CD4-positive, CD25-positive, alpha-beta regulatory T cell (primary cell): ENCODE measurements at regions not wholly inside any gene's neighbourhood (a gene's known extent, or its start where the extent isn't known, plus 50 kb on each side); places are given as distances from the start of the nearest gene placed in this dataset.

Experiments used
- ATAC-seq, 2 donors: fragments of 150-1000 bp; cut with Tn5 transposase; one replicate each; pipeline ENCODE4 v1.10.0; 2021; ENCODE audit warnings: low read depth in 2 of 2, moderate number of reproducible peaks in 2 of 2, moderate library complexity in 1 of 2
- DNase-seq, 3 donors: peaks; one replicate each; pipeline versions ENCODE4 v3.0.0 to v3.0.0-alpha.2; 2012 to 2022; ENCODE audit warnings: mixed read lengths in 1 of 3
- H3K27ac ChIP-seq: one replicate; pipeline ENCODE4 v1.7.0; 2013; ENCODE audit warnings: mild to moderate bottlenecking, low read length; ENCODE audit not compliant: insufficient read depth, poor library complexity, severe bottlenecking
- H3K27me3 ChIP-seq: one replicate; pipeline ENCODE4 v1.7.0; 2013; ENCODE audit warnings: low read length; ENCODE audit not compliant: control insufficient read depth, insufficient read depth
- H3K36me3 ChIP-seq: one replicate; pipeline ENCODE4 v1.7.0; 2013; ENCODE audit warnings: mild to moderate bottlenecking, low read length, moderate library complexity; ENCODE audit not compliant: control insufficient read depth, insufficient read depth
- H3K4me1 ChIP-seq: 2 replicates; pipeline ENCODE4 v1.7.0; 2013; ENCODE audit warnings: mild to moderate bottlenecking, low read length; ENCODE audit not compliant: insufficient read depth, control insufficient read depth, poor library complexity, severe bottlenecking
- H3K4me3 ChIP-seq: one replicate; pipeline ENCODE4 v1.7.0; 2013; ENCODE audit warnings: low read depth, mild to moderate bottlenecking, low read length, moderate library complexity
- H3K9me3 ChIP-seq, 2 experiments: 1 replicate in 1 of 2; 2 replicates in 1 of 2; pipeline ENCODE4 v1.7.0; 2013; ENCODE audit warnings: low read length in 2 of 2, mild to moderate bottlenecking in 1 of 2, moderate library complexity in 1 of 2; ENCODE audit not compliant: control insufficient read depth in 2 of 2
- H3K27ac Mint-ChIP-seq, 3 donors: one replicate each; pipeline ENCODE4 v1.8.0; 2020 to 2022; ENCODE audit warnings: mild to moderate bottlenecking in 3 of 3, mixed read lengths in 3 of 3, moderate library complexity in 2 of 3
- H3K27me3 Mint-ChIP-seq: one replicate; pipeline ENCODE4 v1.8.0; 2022; ENCODE audit warnings: mild to moderate bottlenecking, mixed read lengths
- H3K36me3 Mint-ChIP-seq: one replicate; pipeline ENCODE4 v1.8.0; 2020; ENCODE audit warnings: mixed read lengths
- H3K4me1 Mint-ChIP-seq, 4 donors: one replicate each; pipeline ENCODE4 v1.8.0; 2020 to 2022; ENCODE audit warnings: mixed read lengths in 4 of 4, mild to moderate bottlenecking in 1 of 4
- H3K4me3 Mint-ChIP-seq, 4 donors: one replicate each; pipeline ENCODE4 v1.8.0; 2020 to 2022; ENCODE audit warnings: mild to moderate bottlenecking in 4 of 4, mixed read lengths in 4 of 4, moderate library complexity in 3 of 4
- H3K9me3 Mint-ChIP-seq, 7 donors: one replicate each; pipeline ENCODE4 v1.8.0; 2020 to 2022; ENCODE audit warnings: mixed read lengths in 7 of 7, mild to moderate bottlenecking in 3 of 7, moderate library complexity in 2 of 7

DNA sequence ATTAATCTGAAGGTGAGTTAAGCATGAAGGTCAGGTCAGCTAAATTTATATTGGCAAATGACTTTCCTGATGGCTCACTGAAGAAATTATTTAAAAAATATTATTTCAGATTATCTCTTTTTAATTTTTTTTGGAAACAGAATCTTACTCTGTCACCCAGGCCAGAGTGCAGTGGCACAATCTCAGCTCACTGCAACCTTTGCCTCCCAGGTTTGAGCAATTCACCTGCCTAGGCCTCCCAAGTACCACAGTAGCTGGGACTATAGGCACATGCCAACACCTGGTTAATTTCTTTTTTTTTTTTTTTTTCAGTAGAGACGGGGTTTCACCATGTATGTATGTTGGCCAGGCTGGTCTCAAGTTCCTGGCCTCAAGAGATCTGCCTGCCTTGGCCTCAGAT is 976.7 kb downstream of the TTLL7 start:
- H3K4me3 Mint-ChIP-seq: no peak overlapping the region
- no peaks in the 10 kb centered on the region for H3K36me3 ChIP-seq
- H3K27ac ChIP-seq: no peak overlapping the region
- DNase-seq: no peak
- H3K4me1 Mint-ChIP-seq: no peaks in the 10 kb centered on the region
- no peaks in the 10 kb centered on the region for H3K27me3 Mint-ChIP-seq
- no peaks in the 10 kb centered on the region for H3K36me3 Mint-ChIP-seq
- no peak for ATAC-seq
- H3K9me3 ChIP-seq: no peaks in the 10 kb centered on the region
- no peaks in the 10 kb centered on the region for H3K27me3 ChIP-seq
- H3K9me3 Mint-ChIP-seq: peaks cover 0 to 25% (median 5%) of the 10 kb centered on the region in 7 donors
- H3K4me1 ChIP-seq: no peaks in the 10 kb centered on the region
- no peak overlapping the region for H3K4me3 ChIP-seq
- no peak overlapping the region for H3K27ac Mint-ChIP-seq

- Mint-ChIP-seq H3K4me1 (no peaks in the 10 kb centered on the region), H3K4me3 (no peak overlapping the region), H3K36me3 (no peaks in the 10 kb centered on the region), H3K27ac (no peak overlapping the region), H3K9me3 (peaks cover 0 to 16% (median 5%) of the 10 kb centered on the region in 7 donors), H3K27me3 (no peaks in the 10 kb centered on the region)
- H3K4me3 ChIP-seq: no peak overlapping the region
- H3K9me3 ChIP-seq: no peaks in the 10 kb centered on the region
- no peaks in the 10 kb centered on the region for H3K27me3 ChIP-seq
- ATAC-seq (no peak), DNase-seq (no peak)
- H3K27ac ChIP-seq: no peak overlapping the region
- no peaks in the 10 kb centered on the region for H3K36me3 ChIP-seq
- no peaks in the 10 kb centered on the region for H3K4me1 ChIP-seq
Observed at GRCh38 chr1:83017701-83018100, 981.2 kb downstream of the TTLL7 start.

GRCh38 chr1:83017276-83017675 is 981.7 kb downstream of the TTLL7 start:
- no peak for DNase-seq
- no peaks in the 10 kb centered on the region for H3K9me3 ChIP-seq
- H3K4me1 Mint-ChIP-seq: no peaks in the 10 kb centered on the region

GRCh38 chr1:83016354-83016849 is 982.5 kb downstream of the TTLL7 start:
- H3K36me3 ChIP-seq: no peaks in the 10 kb centered on the region
- H3K27ac ChIP-seq: no peak overlapping the region
- no peaks in the 10 kb centered on the region for H3K4me1 ChIP-seq
- H3K27me3 ChIP-seq: no peaks in the 10 kb centered on the region
- no peak overlapping the region for H3K4me3 ChIP-seq
- Mint-ChIP-seq H3K36me3 (no peaks in the 10 kb centered on the region), H3K4me1 (no peaks in the 10 kb centered on the region), H3K27me3 (no peaks in the 10 kb centered on the region), H3K9me3 (peaks cover 0 to 16% (median 5%) of the 10 kb centered on the region in 7 donors), H3K27ac (no peak overlapping the region), H3K4me3 (no peak overlapping the region)
- no peak for DNase-seq
- no peaks in the 10 kb centered on the region for H3K9me3 ChIP-seq
- ATAC-seq: no peak

More at GRCh38 chr1:83017276-83017675, 981.7 kb downstream of the TTLL7 start:
- no peak overlapping the region for H3K4me3 ChIP-seq
- Mint-ChIP-seq H3K27me3 (no peaks in the 10 kb centered on the region), H3K36me3 (no peaks in the 10 kb centered on the region), H3K4me3 (no peak overlapping the region), H3K27ac (no peak overlapping the region), H3K9me3 (peaks cover 0 to 16% (median 5%) of the 10 kb centered on the region in 7 donors)
- no peak for ATAC-seq
- no peaks in the 10 kb centered on the region for H3K27me3 ChIP-seq
- no peaks in the 10 kb centered on the region for H3K4me1 ChIP-seq
- no peaks in the 10 kb centered on the region for H3K36me3 ChIP-seq
- no peak overlapping the region for H3K27ac ChIP-seq

DNA sequence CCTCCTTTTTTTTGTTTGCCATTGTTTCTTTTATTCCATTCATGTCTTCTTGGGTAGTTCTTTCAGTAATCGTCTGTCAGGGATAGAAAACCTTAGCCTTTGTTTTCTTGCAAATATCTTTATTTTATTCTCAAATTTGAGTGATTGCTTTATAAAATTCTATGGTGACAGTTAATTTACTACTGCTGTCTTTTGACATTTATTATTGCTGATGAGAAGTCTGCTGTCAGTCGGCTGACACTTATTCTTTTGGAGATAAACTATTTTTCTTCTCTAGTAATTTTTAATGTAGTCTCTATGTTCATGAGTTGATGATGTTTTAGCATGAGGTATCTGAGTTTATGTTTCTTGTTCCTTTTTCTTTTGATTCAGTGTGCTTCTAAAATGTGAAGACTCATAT is 983.8 kb downstream of the TTLL7 start:
- Histone ChIP-seq H3K27me3 (no peaks in the 10 kb centered on the region), H3K27ac (no peak overlapping the region), H3K9me3 (no peaks in the 10 kb centered on the region), H3K4me3 (no peak overlapping the region), H3K36me3 (no peaks in the 10 kb centered on the region), H3K4me1 (no peaks in the 10 kb centered on the region)
- Mint-ChIP-seq H3K36me3 (no peaks in the 10 kb centered on the region), H3K27me3 (no peaks in the 10 kb centered on the region), H3K4me1 (no peaks in the 10 kb centered on the region), H3K27ac (no peak overlapping the region), H3K9me3 (peaks cover 0 to 8% (median 3%) of the 10 kb centered on the region in 7 donors), H3K4me3 (no peak overlapping the region)
- DNase-seq (no peak), ATAC-seq (no peak)

DNA sequence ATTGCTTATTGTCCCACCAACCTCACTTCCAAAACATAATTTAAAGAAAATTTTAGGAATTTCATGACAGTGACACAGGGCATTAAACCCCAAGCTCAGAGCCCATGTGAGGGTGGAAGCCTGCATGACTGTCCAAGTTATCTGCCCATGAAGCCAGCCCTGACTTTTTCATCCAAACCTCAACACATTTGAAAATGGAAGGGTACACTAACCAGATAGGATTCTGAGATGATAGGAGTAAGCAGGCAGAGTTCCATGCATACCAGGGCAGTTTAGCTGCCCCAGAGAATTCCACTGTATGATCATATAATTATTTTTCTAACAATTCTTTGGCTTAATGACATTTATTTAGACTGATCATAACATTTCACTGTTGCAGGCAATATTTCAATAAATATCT is 986.0 kb downstream of the TTLL7 start:
- DNase-seq (no peak), ATAC-seq (no peak)
- Histone ChIP-seq H3K36me3 (no peaks in the 10 kb centered on the region), H3K27ac (no peak overlapping the region), H3K4me3 (no peak overlapping the region), H3K27me3 (no peaks in the 10 kb centered on the region), H3K9me3 (no peaks in the 10 kb centered on the region), H3K4me1 (no peaks in the 10 kb centered on the region)
- Mint-ChIP-seq H3K27ac (no peak overlapping the region), H3K4me3 (no peak overlapping the region), H3K27me3 (no peaks in the 10 kb centered on the region), H3K4me1 (no peaks in the 10 kb centered on the region), H3K9me3 (peaks cover 0 to 4% (median 2%) of the 10 kb centered on the region in 7 donors), H3K36me3 (no peaks in the 10 kb centered on the region)

DNA sequence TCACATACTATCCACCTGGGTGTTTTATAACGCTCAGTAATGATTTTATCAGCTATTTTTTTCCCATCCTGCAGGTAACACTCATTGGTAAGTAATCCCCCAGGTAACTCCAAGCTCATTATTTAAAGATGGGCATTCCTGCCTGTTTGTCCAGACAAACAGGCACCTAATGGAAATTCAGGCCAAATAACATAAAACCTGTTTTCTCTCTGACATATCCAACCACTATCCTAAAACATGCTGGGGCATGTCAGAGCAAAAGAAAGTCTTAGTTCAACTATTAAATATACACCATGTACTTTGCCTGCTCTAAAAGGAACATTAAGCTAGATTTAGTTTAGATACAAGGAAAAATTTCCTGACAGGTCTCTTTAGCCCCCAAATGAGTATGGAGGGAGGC is 987.7 kb downstream of the TTLL7 start:
- Mint-ChIP-seq H3K9me3 (peaks cover 0 to 3% (median 2%) of the 10 kb centered on the region in 7 donors), H3K4me3 (no peak overlapping the region), H3K27ac (no peak overlapping the region), H3K36me3 (no peaks in the 10 kb centered on the region), H3K4me1 (no peaks in the 10 kb centered on the region), H3K27me3 (no peaks in the 10 kb centered on the region)
- Histone ChIP-seq H3K4me3 (no peak overlapping the region), H3K36me3 (no peaks in the 10 kb centered on the region), H3K27ac (no peak overlapping the region), H3K9me3 (no peaks in the 10 kb centered on the region), H3K4me1 (no peaks in the 10 kb centered on the region), H3K27me3 (no peaks in the 10 kb centered on the region)
- ATAC-seq: no peak
- DNase-seq: no peak

- no peaks in the 10 kb centered on the region for H3K27me3 Mint-ChIP-seq
- H3K4me3 ChIP-seq: no peak overlapping the region
- H3K27ac ChIP-seq: no peak overlapping the region
- H3K36me3 ChIP-seq: no peaks in the 10 kb centered on the region
- peaks cover 0 to 7% (median 2%) of the 10 kb centered on the region in 7 donors for H3K9me3 Mint-ChIP-seq
- H3K4me1 ChIP-seq: no peaks in the 10 kb centered on the region
- DNase-seq (no peak), ATAC-seq (no peak)
- no peaks in the 10 kb centered on the region for H3K4me1 Mint-ChIP-seq
- H3K27me3 ChIP-seq: no peaks in the 10 kb centered on the region
- no peaks in the 10 kb centered on the region for H3K36me3 Mint-ChIP-seq
- H3K9me3 ChIP-seq: no peaks in the 10 kb centered on the region
- H3K4me3 Mint-ChIP-seq: no peak overlapping the region
- H3K27ac Mint-ChIP-seq: peak overlapping the region in 1 of 3 donors; percentile 72
Observed at GRCh38 chr1:83006271-83006670, 992.7 kb downstream of the TTLL7 start.
